Central memory CD4-positive, alpha-beta T cell (primary cell): ENCODE measurements at regions not wholly inside any gene's neighbourhood (a gene's known extent, or its start where the extent isn't known, plus 50 kb on each side); places are given as distances from the start of the nearest gene placed in this dataset.
"Not testable (repeated sequence)": the region's sequence is repeated elsewhere in the genome, so short reads cannot be mapped to it uniquely, and the experiment has no call there.

ENCODE experiments used
- DNase-seq: peaks from one replicate; pipeline ENCODE4 v3.0.0; 2022

DNA sequence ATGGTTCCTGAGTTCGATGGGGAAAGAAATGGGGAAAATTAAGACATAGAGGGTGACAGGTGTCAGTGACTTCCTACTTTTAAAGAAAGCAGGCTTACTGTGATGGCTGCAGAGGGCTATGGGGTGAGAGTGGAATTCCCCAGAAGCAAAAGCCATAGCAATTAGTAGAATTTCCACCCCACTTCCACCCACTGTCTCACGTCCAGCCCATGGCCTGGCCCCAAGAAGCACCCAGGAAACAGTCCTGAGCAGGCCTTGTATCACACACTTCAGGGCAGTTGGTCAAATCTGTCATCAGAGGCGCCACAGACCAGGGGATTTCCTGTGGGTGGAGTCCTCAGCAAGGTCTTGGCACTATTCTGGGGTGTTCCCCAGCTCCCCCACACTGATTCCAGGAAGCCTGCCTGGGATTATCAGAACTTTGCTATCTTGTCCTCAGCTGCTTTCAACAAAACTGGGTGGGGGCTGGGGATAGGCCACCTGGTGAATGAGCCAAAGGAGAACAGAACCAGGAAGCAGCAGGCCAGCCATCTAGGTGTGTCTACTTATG is 120.1 kb upstream of the CCND2 start:
- peak; percentile 37 for DNase-seq

DNA sequence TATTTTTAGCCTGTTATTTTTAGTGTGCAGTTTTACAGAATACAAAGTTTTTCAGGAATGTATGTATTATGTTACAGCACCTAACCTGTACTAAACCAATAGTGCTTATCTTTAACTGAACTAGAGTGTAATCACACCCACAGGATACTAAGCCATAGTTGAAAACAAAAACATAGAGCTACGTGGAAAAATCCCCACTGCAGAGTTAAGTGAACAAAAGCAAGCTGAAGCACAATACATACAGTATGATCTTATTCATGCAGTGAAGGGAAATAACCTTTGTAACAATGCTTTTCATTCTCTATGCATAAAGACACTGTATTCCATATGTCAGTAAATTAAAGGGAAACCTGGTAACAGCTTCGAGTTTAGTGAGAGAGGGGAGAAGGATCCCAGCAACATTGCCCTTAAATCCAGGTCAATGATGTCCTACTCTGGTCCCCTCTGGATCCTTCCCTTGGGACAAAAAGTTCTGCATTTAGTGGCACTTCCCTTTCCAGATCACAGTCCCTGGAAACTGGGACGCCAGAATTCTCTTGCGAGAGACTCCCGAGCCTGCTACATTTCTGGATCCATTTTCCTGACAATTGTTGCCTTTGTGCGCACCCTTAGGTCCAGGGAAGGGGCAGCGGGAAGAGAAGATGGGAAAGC is 121.3 kb upstream of the CCND2 start:
- no peak for DNase-seq

DNA sequence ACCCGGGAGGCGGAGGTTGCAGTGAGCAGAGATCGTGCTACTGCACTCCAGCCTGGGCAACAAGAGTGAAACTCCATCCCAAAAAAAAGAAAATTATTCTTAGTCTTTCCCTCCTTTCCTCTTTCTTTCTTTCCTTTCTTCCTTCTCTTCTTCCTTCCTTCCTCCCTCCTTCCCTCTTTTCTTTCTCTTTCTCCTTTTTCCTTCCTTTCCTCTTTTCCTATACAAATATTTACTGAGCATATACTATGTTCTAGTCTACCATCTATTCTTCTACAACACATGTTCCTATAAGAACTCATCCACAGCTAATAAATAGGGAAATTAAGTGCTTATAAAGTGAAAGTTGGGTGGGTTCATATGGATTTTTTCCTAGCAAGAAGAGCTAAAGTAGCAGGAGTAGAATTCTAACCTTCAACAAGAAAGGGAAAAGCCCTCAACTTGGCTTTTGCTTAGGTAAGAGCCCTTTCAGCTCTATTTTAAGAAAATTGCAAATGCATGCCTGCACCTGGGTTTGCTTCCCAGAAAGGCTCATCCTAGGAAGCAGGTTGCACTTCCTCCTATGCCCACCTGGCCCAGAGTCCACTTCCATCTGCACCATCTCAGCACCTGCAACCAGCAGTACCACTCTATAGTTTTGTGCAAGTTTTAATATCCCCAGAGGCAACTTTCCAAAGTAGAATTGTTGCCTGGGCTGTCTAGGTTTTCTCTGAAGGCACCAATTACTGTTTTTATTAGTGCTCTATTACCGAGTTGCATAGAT is 122.0 kb upstream of the CCND2 start:
- no peak for DNase-seq

DNA sequence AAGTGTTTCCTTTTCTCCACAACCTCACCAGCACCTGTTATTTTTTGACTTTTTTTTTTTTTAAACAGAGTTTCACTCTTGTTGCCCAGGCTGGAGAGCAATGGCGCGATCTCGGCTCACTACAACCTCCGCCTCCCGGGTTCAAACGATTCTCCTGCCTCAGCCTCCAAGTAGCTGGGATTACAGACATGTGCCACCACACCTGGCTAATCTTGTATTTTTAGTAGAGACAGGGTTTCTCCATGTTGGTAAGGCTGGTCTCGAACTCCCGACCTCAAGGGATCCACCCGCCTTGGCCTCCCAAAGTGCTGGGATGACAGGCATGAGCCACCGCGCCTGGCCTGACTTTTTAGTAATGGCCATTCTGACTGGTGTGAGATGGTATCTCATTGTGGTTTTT is 123.2 kb upstream of the CCND2 start:
- not testable (repeated sequence) for DNase-seq

DNA sequence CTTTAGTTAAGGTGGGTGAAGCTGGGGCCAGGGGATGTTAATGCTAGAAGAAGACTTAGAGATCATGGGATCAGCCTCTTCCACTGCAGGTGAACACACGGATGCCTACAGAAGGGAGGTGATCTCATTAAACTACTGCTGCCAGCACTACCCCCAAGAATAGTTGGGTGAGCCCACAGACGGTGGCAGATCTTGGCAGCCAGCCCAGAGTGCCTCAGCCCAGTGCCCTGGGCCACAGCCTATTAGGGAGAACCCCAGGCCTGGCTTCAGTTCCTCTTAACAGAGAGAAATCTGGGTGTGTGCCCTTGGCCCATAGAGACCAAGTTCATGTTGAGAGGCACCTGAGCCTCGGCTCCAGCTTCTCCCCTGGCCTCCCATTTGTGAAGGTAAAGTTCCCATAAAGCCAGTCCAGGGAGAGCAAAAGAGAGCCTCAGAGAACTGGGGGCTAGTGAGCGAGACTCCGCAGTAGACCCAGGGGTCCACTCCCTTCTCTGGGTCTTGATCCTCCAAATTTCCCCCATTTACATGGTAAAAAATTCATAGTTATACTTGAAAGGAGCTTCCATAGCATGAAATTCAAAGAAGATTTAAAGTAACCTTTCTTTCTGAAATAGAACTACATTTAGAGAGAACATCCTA is 125.0 kb upstream of the CCND2 start:
- peak; percentile 49 for DNase-seq

DNA sequence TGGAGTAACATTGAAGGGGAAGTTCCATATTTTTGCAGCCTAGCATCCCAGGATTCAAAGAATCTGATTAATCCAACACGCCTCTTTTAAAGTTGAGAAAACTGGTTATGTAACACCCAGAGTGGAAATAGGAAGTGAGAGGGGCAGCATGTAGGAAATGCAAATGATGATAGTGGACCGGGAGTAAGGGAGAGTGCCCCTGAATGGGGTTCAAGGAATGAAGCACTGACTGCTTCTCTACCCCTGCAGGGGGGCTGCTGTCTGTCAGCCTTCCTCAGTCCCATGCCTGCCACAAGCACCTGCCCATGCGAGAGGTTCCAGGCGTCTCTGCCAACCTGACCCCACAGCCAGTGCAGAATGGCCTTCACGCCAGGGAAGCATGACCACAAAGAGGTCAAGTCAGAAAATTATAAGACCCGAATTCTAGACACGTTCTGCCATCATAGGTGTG is 126.5 kb upstream of the CCND2 start:
- DNase-seq = no peak

DNA sequence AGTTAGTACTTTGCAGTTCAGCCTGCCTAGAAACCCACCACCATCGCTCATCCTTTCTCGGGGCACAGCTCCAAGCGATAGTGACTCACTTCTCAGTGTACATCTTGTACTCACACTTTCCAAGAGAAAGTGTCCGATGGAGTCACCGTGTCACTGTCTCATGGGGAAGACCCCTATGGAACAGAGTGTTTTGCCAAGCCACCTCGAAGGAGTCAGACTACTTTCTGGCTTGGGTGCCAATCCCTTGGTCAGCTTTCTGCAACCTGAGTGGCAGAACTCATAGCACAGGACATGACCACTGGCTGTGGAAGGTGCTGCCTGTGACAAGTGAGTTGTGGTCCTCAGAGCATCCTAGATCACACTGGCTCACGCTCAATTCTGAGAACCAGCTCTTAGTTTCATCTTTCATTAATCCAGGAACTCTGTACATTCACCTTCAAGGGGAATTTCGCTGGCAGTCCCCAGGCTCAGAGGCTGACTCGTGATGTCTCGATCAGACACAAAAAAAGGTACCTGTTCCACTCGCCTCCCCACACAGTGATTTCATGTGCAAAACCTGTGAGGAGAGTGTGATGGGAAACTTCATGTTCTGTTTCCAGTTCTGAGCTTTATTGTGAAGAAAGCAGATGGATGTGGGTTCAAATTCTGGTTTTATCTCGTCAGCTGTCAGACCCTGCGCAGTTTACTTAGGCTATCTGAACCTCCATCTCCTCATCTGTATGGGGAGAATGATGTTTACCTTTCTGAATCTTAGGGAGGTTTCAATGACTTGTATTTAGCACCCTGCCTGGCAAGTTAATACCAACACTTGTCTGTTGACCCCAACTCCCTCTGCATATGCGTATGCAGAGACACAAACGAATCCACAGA is 127.3 kb upstream of the CCND2 start:
- DNase-seq = no peak

DNA sequence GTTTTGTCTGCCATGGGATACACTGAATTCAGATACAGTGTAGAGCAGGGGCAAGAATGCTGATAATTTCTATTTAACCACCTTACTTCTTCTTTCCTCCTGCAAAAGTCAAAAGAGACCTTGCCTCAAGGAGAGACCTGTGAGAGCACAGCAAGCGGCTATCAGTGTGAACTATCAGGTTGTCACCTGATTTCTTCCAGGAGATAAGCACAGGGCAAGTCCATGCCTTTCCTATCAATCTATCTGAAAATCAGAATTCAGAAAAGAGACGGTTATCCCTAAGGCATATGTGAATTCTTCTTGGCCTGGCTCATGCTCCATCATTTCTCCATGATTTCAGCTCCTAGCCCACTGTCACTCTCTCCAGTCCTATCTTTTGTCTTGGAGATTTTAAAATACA is 128.9 kb upstream of the CCND2 start:
- no peak for DNase-seq

DNA sequence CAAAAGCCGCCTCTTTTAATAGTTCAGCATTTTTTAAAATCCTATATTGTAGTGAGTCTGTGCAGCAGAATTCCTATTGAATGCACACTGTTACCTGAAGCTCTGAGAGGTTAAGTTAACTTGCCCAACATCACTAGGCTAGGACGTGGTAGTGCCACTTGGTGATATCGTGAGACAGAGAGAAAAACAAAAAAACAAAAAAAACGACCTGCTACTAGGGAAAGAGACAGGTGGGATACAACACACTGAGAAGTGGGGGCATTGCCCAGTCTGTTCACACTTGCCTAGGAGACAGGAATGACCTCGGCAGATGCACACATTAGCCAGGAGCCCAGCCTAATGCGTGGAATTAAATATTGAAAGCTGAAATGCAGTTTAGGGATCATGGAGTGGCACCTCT is 129.7 kb upstream of the CCND2 start:
- DNase-seq = no peak

DNA sequence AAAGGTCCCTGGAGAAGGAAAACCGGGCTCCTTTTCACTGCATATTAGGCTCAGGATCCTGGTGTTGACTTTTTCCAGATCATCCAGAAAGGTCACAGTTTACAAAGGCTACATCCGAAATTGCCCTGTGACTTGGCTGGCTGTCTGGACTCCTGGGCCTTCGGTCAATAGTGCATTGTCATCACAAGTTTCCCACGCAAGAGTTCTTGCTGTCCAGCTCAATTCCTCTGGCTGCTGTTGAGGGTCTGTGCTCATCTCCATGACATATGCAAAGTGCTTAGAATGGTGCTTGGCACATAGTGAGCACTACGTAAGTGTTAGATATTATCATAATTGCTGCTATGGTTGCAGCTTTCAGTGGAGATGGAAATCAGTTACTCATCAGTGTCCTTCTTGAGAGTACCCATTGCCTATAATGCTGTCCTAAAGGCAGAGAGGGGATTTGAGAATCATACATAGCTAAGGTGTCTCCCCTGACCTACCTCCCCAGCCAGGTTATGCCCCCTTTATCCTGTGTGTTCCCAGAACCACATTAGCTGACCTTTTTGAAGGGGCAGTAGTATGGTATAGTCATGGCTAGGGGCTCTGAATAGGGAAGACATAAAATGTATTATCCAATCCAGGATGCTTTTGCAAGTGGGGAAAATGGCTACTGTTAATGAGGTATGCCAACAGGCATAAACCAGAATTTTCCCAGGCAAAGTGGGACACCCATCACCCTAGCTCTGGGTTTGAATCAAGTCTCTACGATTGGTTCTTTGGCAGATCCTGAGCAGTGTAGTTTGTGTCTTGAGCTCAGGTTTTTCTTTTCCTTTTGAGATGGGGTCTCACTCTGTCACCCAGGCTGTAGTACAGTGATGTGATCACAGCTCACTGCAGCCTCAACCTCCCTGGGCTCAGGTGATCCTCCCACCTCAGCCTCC is 132.0 kb upstream of the CCND2 start:
- no peak for DNase-seq

DNA sequence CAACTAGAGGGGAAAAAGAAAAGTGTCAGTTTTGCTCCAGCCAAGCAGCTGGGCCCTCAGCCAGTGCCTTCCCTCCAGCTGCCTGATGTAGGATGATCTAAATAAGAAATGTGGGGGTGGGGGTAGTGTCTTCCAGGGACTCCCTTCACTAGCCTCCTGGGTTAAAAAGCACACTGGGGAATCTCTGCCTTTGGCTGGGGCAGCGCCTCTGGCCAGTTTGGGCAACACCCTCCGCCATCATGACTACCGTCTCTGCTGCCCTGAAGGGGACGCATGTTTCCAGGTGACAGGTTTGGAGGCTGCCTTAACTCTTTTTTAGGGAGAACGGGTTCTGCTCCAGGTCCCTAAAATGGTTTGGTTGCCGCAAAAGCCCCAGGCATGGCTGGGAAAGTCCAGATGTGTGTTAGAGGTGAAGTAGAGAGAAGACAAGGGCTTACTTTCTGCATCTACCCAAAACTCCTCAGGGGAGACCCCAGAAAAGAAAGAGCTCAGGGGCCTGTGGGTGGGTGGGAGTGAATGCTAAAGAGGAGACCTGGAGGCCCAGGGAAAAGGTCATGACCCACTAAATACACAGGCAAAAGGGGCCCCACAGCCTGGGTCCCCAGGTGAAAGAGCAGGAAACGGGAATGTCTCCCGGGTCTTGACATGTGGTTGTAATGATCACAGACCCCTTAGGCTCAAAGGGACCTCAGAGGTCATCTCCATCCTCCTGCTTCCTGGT is 132.8 kb upstream of the CCND2 start:
- no peak for DNase-seq

DNA sequence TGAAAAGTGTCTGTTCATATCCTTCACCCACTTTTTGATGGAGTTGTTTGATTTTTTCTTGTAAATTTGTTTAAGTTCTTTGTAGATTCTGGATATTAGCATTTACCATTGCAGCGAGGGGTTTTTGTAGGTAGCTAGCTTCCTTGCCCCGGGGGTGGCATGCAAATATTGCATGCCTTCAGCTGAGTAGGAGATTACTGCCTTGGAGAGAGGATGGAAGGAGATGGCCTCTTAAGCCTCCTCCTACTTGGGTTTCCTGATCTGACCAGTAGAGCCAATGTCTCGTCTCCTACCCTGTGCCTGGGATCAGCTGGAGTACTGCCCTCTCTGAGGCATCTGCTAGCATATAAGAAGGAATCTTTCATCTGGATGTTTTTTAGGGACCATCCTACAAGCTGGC is 134.4 kb upstream of the CCND2 start:
- no peak for DNase-seq

DNA sequence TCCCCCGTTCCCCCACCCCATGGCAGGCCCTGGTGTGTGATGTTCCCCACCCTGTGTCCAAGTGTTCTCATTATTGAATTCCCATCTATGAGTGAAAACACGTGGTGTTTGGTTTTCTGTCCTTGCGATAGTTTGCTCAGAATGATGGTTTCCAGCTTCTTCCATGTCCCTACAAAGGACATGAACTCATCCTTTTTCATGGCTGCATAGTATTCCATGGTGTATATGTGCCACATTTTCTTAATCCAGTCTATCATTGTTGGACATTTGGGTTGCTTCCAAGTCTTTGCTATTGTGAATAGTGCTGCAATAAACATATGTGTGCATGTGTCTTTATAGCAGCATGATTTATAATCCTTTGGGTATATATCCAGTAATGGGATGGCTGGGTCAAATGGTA is 135.0 kb upstream of the CCND2 start:
- DNase-seq = not testable (repeated sequence)

DNA sequence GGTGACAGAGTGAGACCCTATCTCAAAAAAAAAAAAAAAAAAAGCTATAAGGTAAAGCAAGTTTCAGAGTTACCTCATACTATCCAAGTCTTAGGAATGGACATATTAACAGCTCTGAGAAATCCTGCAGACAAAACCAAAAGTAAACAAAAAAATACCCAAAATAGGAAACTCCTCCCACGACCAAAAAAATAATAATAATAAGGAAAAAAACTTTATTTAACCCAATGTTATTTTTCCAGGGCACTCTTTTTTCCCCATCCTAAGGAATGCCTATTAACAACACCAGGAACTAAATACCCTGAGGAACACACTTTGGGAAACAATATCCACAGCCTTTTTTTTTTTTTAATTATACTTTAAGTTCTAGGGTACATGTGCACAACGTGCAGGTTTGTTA is 135.5 kb upstream of the CCND2 start:
- no peak for DNase-seq

DNA sequence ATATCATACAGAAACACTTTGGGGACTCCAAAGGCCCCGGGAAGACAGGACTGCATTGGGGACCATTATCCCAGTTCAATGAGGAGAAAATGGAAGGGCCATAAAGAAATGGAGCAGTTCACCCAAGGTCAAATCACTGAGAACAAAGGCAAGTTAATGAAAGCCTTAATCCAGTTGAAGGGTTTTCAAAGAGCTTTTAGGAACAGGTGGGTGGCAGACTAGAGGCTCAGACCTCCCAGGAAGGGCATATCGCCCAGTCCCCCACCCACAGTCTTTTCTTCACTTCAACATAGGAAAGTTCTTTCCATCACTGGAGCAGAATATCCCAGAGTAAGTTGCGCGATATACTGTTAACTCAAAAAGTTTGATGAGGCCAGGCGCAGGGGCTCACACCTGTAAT is 136.1 kb upstream of the CCND2 start:
- no peak for DNase-seq

DNA sequence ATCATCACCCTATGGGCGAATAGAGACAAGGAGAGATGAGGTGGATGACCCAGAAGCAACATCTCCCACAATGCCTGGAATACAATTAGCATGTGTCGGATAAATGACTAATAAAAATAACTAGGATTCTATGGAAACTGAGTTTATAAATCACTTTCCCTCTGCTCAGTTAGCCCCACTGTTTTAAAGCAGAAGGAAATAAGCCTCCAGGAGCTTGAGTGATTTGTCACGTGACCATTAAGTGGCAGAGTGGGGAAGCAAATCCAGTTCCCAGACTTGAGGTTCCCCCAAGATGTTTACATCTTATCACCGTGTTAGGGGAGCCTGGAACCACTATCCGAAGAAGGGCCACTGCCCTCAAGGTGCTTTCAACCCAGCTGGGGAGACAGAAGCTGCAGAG is 136.5 kb upstream of the CCND2 start:
- DNase-seq = no peak

DNA sequence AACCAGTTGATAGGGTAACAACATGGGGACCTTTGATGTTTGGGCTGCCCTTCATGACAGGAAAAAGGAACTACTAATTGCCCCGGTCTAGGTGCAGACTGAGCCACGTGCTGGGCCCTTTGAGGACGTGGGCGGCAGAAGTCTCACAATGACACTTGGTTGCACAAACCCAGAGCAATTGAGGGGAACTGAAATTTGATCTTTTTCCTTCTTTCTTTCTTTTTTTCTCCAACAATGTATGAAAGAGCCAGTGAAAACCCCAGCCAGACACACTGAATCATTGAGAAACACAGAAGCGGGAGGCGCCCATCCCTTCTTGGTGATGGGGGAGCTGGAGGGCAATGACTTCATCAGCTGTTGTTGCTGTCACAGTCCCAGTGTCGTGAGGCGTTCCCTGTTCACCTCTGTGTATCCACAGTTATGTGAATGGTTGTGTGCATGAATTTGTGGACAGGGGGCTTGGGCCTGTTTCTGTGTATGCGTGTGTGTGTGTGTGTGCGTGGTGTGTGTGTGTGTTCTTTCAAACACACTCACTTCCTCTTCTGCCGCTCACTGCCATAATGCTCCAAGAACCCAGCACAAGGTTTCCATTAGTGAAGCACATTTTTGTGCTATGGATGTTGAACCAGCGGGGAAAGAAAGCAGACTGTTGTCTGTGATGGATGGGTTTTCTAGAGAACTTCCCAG is 137.5 kb upstream of the CCND2 start:
- no peak for DNase-seq

DNA sequence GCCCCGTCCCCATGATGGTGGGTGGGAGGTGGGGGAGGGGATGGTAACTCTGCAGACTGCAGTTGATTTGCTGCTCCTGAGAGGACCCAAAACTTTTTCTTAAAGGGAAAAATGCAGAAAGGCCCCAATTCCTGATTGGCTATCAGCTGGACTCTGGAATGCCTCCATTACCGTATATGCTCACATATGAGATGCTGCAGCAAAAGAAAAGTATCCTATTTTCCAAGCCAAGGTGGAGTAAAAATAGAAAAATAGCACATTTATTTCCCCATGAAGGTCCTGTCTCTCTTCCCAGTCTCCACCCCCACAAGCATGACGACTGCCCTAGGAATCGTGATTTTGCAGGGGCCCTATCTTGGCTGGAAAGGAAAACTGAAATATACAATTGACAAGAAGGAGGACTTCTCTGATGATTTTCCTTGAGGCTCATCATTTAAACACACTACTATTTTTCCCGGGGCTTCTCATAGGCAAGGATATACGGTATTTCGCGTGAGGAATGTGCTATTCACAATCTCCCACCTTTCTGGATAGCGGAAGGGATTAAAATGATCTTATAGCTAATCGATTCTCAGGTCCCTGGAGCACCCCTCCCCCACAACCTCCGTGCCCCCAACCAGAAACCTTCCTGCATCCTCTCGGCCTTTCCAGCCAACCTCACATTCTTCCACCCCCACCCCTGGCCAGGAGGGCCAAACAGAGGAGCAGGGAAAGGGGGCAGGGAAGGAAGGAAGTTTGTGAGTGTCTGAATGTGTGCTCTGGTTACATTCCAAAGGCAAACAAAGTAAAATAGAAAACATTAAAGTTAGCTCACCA is 138.9 kb upstream of the CCND2 start:
- DNase-seq = no peak
